Stimulated activated naive CD8-positive, alpha-beta T cell treated with anti-CD3 and anti-CD28 coated beads, Interleukin-15, Interleukin-2, amounts not matched to agents 100 ng/mL and 50 ng/mL, for 24 hours (primary cell): ENCODE measurements at regions not wholly inside any gene's neighbourhood (a gene's known extent, or its start where the extent isn't known, plus 50 kb on each side); places are given as distances from the start of the nearest gene placed in this dataset.

Experiments used
- H3K27ac Mint-ChIP-seq: one replicate; pipeline ENCODE4 v1.8.0; 2021; ENCODE audit warnings: mild to moderate bottlenecking, mixed read lengths
- H3K27me3 Mint-ChIP-seq: one replicate; pipeline ENCODE4 v1.8.0; 2021; ENCODE audit warnings: mixed read lengths
- H3K36me3 Mint-ChIP-seq: one replicate; pipeline ENCODE4 v1.8.0; 2021; ENCODE audit warnings: low read depth, mixed read lengths
- H3K4me1 Mint-ChIP-seq: one replicate; pipeline ENCODE4 v1.8.0; 2021; ENCODE audit warnings: low read depth, mixed read lengths
- H3K4me3 Mint-ChIP-seq: one replicate; pipeline ENCODE4 v1.8.0; 2021; ENCODE audit warnings: mild to moderate bottlenecking, mixed read lengths
- H3K9me3 Mint-ChIP-seq: one replicate; pipeline ENCODE4 v1.8.0; 2021; ENCODE audit warnings: mixed read lengths

GRCh38 chr7:67788669-67789068, 792.0 kb downstream of the TYW1 start:
- Mint-ChIP-seq H3K36me3 (no peaks in the 10 kb centered on the region), H3K9me3 (peaks cover 17% of the 10 kb centered on the region), H3K4me3 (no peak overlapping the region), H3K27ac (no peak overlapping the region), H3K27me3 (no peaks in the 10 kb centered on the region), H3K4me1 (no peaks in the 10 kb centered on the region)

GRCh38 chr7:67791918-67792317, 795.3 kb downstream of the TYW1 start:
- no peak overlapping the region for H3K4me3 Mint-ChIP-seq
- H3K4me1 Mint-ChIP-seq = no peaks in the 10 kb centered on the region
- no peaks in the 10 kb centered on the region for H3K36me3 Mint-ChIP-seq
- peaks cover 21% of the 10 kb centered on the region for H3K9me3 Mint-ChIP-seq
- H3K27ac Mint-ChIP-seq = no peak overlapping the region
- H3K27me3 Mint-ChIP-seq = no peaks in the 10 kb centered on the region

DNA sequence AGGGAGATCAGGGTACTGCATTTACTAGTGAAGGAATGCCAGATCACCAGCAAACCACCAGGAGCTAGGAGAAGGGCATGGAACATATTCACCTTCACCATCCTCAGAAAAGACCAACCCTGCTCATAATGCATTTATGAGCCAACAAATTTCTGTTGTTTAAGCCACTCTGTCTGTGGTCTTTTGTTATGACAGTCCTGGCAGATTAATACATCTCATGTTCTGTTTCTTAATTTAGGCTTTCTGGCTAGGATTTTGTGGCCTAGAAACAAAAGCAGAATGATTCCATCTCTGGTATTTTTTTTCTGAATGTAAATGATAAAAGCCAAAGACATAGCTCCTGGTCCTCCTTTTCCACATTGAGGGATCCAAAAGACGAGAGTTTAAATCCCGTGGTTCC, 797.9 kb downstream of the TYW1 start:
- no peak overlapping the region for H3K27ac Mint-ChIP-seq
- no peaks in the 10 kb centered on the region for H3K27me3 Mint-ChIP-seq
- H3K9me3 Mint-ChIP-seq = peaks cover 17% of the 10 kb centered on the region

GRCh38 chr7:67803789-67804188, 807.2 kb downstream of the TYW1 start:
- Mint-ChIP-seq H3K27ac (no peak overlapping the region), H3K36me3 (no peaks in the 10 kb centered on the region), H3K27me3 (no peaks in the 10 kb centered on the region), H3K4me1 (no peaks in the 10 kb centered on the region), H3K4me3 (no peak overlapping the region), H3K9me3 (peaks cover 15% of the 10 kb centered on the region)

More for the DNA sequence above, 797.9 kb downstream of the TYW1 start:
- H3K4me1 Mint-ChIP-seq = no peaks in the 10 kb centered on the region
- H3K4me3 Mint-ChIP-seq = no peak overlapping the region
- H3K36me3 Mint-ChIP-seq = no peaks in the 10 kb centered on the region

DNA sequence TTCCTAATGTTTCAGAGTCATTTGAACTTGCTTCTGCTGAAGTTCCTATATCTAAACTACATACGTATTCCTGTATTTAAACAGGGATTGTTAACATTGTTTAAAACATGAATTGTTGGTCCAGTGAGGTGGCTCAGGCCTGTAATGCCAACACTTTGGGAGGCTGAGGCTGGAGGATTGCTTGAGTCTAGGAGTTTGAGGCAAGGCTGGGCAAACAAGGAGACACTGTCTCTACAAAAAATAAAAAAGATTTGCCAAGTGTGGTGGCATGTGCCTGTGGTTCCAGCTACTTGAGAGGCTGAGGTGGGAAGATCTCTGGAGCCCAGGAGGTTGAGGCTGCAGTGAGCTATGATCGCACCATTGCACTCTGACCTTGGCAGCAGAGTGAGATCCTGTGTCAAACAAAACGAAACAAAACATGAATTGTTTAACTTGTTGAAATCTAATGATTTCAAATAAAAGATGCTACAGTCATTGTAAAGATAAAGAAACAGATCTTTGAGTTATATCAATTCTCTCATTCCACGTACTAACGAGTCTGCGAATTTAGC, 809.4 kb downstream of the TYW1 start:
- H3K4me1 Mint-ChIP-seq = no peaks in the 10 kb centered on the region
- no peak overlapping the region for H3K4me3 Mint-ChIP-seq
- no peak overlapping the region for H3K27ac Mint-ChIP-seq
- no peaks in the 10 kb centered on the region for H3K9me3 Mint-ChIP-seq
- H3K36me3 Mint-ChIP-seq = no peaks in the 10 kb centered on the region
- no peaks in the 10 kb centered on the region for H3K27me3 Mint-ChIP-seq

- Mint-ChIP-seq H3K9me3 (no peaks in the 10 kb centered on the region), H3K4me3 (no peak overlapping the region), H3K27me3 (no peaks in the 10 kb centered on the region), H3K27ac (no peak overlapping the region), H3K4me1 (no peaks in the 10 kb centered on the region), H3K36me3 (no peaks in the 10 kb centered on the region)
Observed at GRCh38 chr7:67807826-67808225, 811.2 kb downstream of the TYW1 start.

- Mint-ChIP-seq H3K4me1 (no peaks in the 10 kb centered on the region), H3K27me3 (no peaks in the 10 kb centered on the region), H3K27ac (no peak overlapping the region), H3K36me3 (no peaks in the 10 kb centered on the region), H3K9me3 (no peaks in the 10 kb centered on the region), H3K4me3 (no peak overlapping the region)
Observed at GRCh38 chr7:67809586-67809985, 813.0 kb downstream of the TYW1 start.

GRCh38 chr7:67813621-67814292, 817.1 kb downstream of the TYW1 start:
- no peaks in the 10 kb centered on the region for H3K4me1 Mint-ChIP-seq
- H3K36me3 Mint-ChIP-seq = no peaks in the 10 kb centered on the region
- H3K9me3 Mint-ChIP-seq = peaks cover 4% of the 10 kb centered on the region
- no peak overlapping the region for H3K27ac Mint-ChIP-seq
- no peaks in the 10 kb centered on the region for H3K27me3 Mint-ChIP-seq
- H3K4me3 Mint-ChIP-seq = no peak overlapping the region

- no peak overlapping the region for H3K4me3 Mint-ChIP-seq
- H3K36me3 Mint-ChIP-seq = no peaks in the 10 kb centered on the region
- no peaks in the 10 kb centered on the region for H3K27me3 Mint-ChIP-seq
- H3K27ac Mint-ChIP-seq = no peak overlapping the region
- H3K4me1 Mint-ChIP-seq = no peaks in the 10 kb centered on the region
- H3K9me3 Mint-ChIP-seq = peaks cover 10% of the 10 kb centered on the region
Observed at GRCh38 chr7:67817481-67817880, 820.8 kb downstream of the TYW1 start.

DNA sequence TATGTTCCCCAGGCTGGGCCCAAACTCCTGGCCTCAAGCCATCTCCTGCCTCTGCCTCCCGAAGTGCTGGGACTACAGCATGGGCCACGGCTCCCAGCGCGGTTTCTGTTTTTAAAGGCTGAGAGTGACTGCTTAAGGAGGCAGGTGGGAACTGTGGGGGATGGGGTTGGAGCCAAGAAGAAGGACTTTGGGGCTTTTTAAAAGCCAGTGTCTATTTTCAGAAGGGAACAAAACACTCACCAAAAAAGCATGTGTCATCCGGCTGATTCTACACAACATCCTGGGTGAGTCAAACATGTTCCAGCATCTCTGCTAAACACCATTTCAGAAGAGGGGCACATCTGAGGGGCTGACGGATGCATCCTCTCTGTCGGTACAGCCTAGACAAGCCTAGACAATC, 824.5 kb downstream of the TYW1 start:
- Mint-ChIP-seq H3K27me3 (no peaks in the 10 kb centered on the region), H3K4me3 (no peak overlapping the region), H3K9me3 (peaks cover 17% of the 10 kb centered on the region), H3K27ac (no peak overlapping the region), H3K36me3 (no peaks in the 10 kb centered on the region), H3K4me1 (no peaks in the 10 kb centered on the region)

GRCh38 chr7:67823345-67823744, 826.7 kb downstream of the TYW1 start:
- no peak overlapping the region for H3K27ac Mint-ChIP-seq
- H3K9me3 Mint-ChIP-seq = peaks cover 13% of the 10 kb centered on the region
- no peaks in the 10 kb centered on the region for H3K36me3 Mint-ChIP-seq

DNA sequence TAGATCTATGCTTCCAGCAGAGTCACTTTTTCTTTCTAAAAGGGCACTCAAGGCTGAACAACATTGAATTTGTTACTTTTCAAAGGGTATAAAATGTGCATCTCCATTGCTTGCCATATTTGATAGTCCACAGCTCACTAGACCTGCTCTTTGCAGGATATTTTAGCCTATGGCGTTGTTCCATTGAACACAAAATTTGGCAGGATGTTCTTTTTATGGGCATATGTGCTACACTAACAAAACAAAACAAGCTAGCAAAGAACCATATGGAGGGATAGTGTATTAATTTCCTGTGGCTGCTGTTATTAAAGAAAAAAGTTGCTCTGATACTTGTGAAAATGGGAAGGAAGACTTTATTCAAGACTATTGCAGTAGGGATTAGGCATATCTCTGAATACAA, 828.7 kb downstream of the TYW1 start:
- Mint-ChIP-seq H3K27me3 (no peaks in the 10 kb centered on the region), H3K4me3 (no peak overlapping the region), H3K36me3 (no peaks in the 10 kb centered on the region), H3K4me1 (no peaks in the 10 kb centered on the region), H3K27ac (no peak overlapping the region), H3K9me3 (peaks cover 7% of the 10 kb centered on the region)

More at GRCh38 chr7:67823345-67823744, 826.7 kb downstream of the TYW1 start:
- Mint-ChIP-seq H3K4me3 (no peak overlapping the region), H3K27me3 (no peaks in the 10 kb centered on the region), H3K4me1 (no peaks in the 10 kb centered on the region)

- Mint-ChIP-seq H3K4me1 (no peaks in the 10 kb centered on the region), H3K36me3 (no peaks in the 10 kb centered on the region), H3K27me3 (no peaks in the 10 kb centered on the region), H3K9me3 (peaks cover 4% of the 10 kb centered on the region), H3K4me3 (no peak overlapping the region), H3K27ac (no peak overlapping the region)
Observed at GRCh38 chr7:67841896-67842295, 845.3 kb downstream of the TYW1 start.

GRCh38 chr7:67842571-67842970, 845.9 kb downstream of the TYW1 start:
- Mint-ChIP-seq H3K4me3 (no peak overlapping the region), H3K9me3 (peaks cover 4% of the 10 kb centered on the region), H3K4me1 (no peaks in the 10 kb centered on the region), H3K27ac (no peak overlapping the region), H3K27me3 (no peaks in the 10 kb centered on the region), H3K36me3 (no peaks in the 10 kb centered on the region)

DNA sequence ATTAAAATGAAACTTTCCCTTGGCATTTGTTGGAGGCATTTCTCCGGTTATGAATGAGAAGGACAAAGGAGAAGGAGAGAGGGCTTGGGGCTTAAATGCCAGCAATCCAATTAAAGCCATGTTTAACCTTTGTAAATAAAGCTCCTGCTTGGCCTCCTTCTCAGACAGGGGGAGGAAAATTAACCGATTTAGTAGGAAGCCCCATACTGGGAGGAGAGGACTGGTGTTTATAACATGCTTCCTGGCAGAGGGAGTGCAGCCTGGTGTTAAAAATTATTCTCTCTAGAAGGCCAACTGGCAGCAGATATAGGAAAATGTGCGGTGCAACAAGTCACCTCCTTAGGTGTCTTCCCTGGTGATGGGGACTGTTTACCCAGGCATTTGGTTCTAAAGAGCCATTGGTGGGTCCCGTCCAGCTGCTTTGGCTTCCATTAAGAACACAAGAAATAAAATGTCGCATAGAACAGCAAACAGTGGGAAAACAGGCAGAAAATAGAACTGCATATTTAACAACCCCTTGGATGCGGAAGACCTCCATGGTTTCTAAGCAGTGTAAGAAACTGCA, 846.5 kb downstream of the TYW1 start:
- H3K9me3 Mint-ChIP-seq = peaks cover 4% of the 10 kb centered on the region
- H3K36me3 Mint-ChIP-seq = no peaks in the 10 kb centered on the region
- H3K27ac Mint-ChIP-seq = no peak overlapping the region
- H3K4me1 Mint-ChIP-seq = no peaks in the 10 kb centered on the region
- H3K4me3 Mint-ChIP-seq = no peak overlapping the region
- H3K27me3 Mint-ChIP-seq = no peaks in the 10 kb centered on the region

GRCh38 chr7:67843615-67844014, 847.0 kb downstream of the TYW1 start:
- H3K9me3 Mint-ChIP-seq = peaks cover 4% of the 10 kb centered on the region
- no peaks in the 10 kb centered on the region for H3K27me3 Mint-ChIP-seq
- no peaks in the 10 kb centered on the region for H3K36me3 Mint-ChIP-seq
- H3K4me3 Mint-ChIP-seq = no peak overlapping the region
- H3K27ac Mint-ChIP-seq = no peak overlapping the region
- no peaks in the 10 kb centered on the region for H3K4me1 Mint-ChIP-seq
